ENCODE measurements at regions not wholly inside any gene's neighbourhood (a gene's known extent, or its start where the extent isn't known, plus 50 kb on each side); places are given as distances from the start of the nearest gene placed in this dataset.

GRCh38 chr4:12145768-12146167 lies 717.1 kb upstream of the HS3ST1 start:
- H4K91ac ChIP-seq (replicated peaks; ENCODE audit: insufficient read length, low read length) = no peak overlapping the region
- no peaks in the 10 kb centered on the region for H4K20me1 ChIP-seq (replicated peaks in 1 of 2; ENCODE audit: control insufficient read depth in 1 of 2, insufficient read depth in 2 of 2, low read length in 2 of 2)
- no peak overlapping the region for H3K14ac ChIP-seq (ENCODE audit: insufficient read length)
- DNase-seq (ENCODE audit: low read depth in 1 of 2, low spot score in 2 of 2) = no peak
- H2BK15ac ChIP-seq (ENCODE audit: low read length) = no peak overlapping the region
- no peak overlapping the region for H3K18ac ChIP-seq (ENCODE audit: extremely low read depth, low read length)
- no peak overlapping the region for H2BK12ac ChIP-seq (ENCODE audit: low read depth, low read length)
- H4K8ac ChIP-seq (ENCODE audit: extremely low read depth, insufficient read depth, low read length) = no peak overlapping the region
- H3K4me1 ChIP-seq (replicated peaks in 1 of 4; ENCODE audit: control insufficient read depth in 3 of 4, insufficient read depth in 4 of 4, low read length in 3 of 4) = peaks cover 0 to 4% (median 0%) of the 10 kb centered on the region in 4 experiments; a peak in 3 of 7 replicates
- no peak overlapping the region for H2BK5ac ChIP-seq (ENCODE audit: low read depth, low read length)
- H3K27ac ChIP-seq (ENCODE audit: low read depth, low read length) = no peak overlapping the region
- CTCF ChIA-PET (ENCODE audit: partially characterized antibody) = no interaction called here
- no peaks in the 10 kb centered on the region for H3K79me2 ChIP-seq (ENCODE audit: control insufficient read depth in 1 of 2, insufficient read depth in 2 of 2, low read length in 2 of 2)
- H2BK20ac ChIP-seq (ENCODE audit: low read length) = no peak overlapping the region
- H3K9me3 ChIP-seq (ENCODE audit: insufficient read depth in 2 of 2, low read depth in 1 of 2, low read length in 1 of 2) = no peaks in the 10 kb centered on the region
- no peaks in the 10 kb centered on the region for H3K27me3 ChIP-seq (replicated peaks in 1 of 4; ENCODE audit: control insufficient read depth in 3 of 4, extremely low read depth in 1 of 4, insufficient read depth in 3 of 4, low read length in 3 of 4)
- no peak overlapping the region for H3K9ac ChIP-seq (replicated peaks in 1 of 4; ENCODE audit: extremely low read depth in 1 of 4, low read depth in 3 of 4, low read length in 3 of 4)
- no peaks in the 10 kb centered on the region for H3K79me1 ChIP-seq (ENCODE audit: low read depth, low read length)
- H4K5ac ChIP-seq (ENCODE audit: insufficient read length, low read depth, low read length) = no peak overlapping the region
- H2AK5ac ChIP-seq (ENCODE audit: low read depth, low read length) = no peak overlapping the region
- H3K23me2 ChIP-seq (ENCODE audit: low read depth, low read length) = no peaks in the 10 kb centered on the region; the same call in 1 of the 2 replicates
- FAIRE-seq = no peak
- H3K4ac ChIP-seq (replicated peaks; ENCODE audit: insufficient read length, low read depth, low read length) = no peak overlapping the region
- no peak overlapping the region for H2AFZ ChIP-seq (ENCODE audit: low read length)
- no peaks in the 10 kb centered on the region for H3K36me3 ChIP-seq (ENCODE audit: control insufficient read depth in 2 of 4, insufficient read depth in 4 of 4, low read length in 3 of 4)
- H3K4me2 ChIP-seq (ENCODE audit: insufficient read depth in 1 of 2, low read depth in 2 of 2, low read length in 2 of 2) = no peak overlapping the region
- no peak overlapping the region for H3K56ac ChIP-seq (replicated peaks; ENCODE audit: insufficient read length, low read depth, low read length)
- H3K23ac ChIP-seq (ENCODE audit: insufficient read length) = no peak overlapping the region
- H2BK120ac ChIP-seq (replicated peaks; ENCODE audit: low read depth, low read length) = no peak overlapping the region
- POLR2A ChIA-PET (ENCODE audit: partially characterized antibody) = no interaction called here
- 88% methylated on average over 1 of the region's 1 CpG; no CpG with 5 or more reads in 1 of the 2 experiments for WGBS, 2 experiments (ENCODE audit: extremely low coverage in 1 of 2, insufficient coverage in 1 of 2, insufficient read length in 1 of 2, insufficient replicate concordance in 2 of 2, low coverage in 1 of 2, low lambda C conversion rate in 2 of 2, missing lambda C conversion rate in 1 of 2)
- H3K4me3 ChIP-seq (ENCODE audit: extremely low read depth in 1 of 4, insufficient read depth in 2 of 4, low read depth in 3 of 4, low read length in 4 of 4) = no peak overlapping the region
- TF ChIP-seq NRF1 (IDR thresholded peaks at IDR 0.05; ENCODE audit: low read depth, low read length) (no peak), GTF2F1 (IDR thresholded peaks at IDR 0.05; ENCODE audit: borderline replicate concordance, low read depth, low read length) (no peak), CBX5 (IDR thresholded peaks at IDR 0.05; ENCODE audit: low read depth, low read length) (no peak), GABPA (IDR thresholded peaks at IDR 0.05; ENCODE audit: borderline replicate concordance, insufficient read depth, low read length) (no peak), ATF2 (IDR thresholded peaks at IDR 0.05; ENCODE audit: low read length) (no peak), RAD21 (IDR thresholded peaks at IDR 0.05 in 1 of 2, conservative IDR thresholded peaks at IDR 0.05 in 1 of 2; ENCODE audit: low read depth in 2 of 2, low read length in 2 of 2) (no peak), SIN3A (conservative IDR thresholded peaks at IDR 0.05 in 1 of 2, IDR thresholded peaks at IDR 0.05 in 1 of 2; ENCODE audit: low read depth in 1 of 2, low read length in 2 of 2) (no peak), SP4 (IDR thresholded peaks at IDR 0.05; ENCODE audit: low read length) (no peak), TCF12 (IDR thresholded peaks at IDR 0.05; ENCODE audit: low read depth, low read length) (no peak), POU5F1 (IDR thresholded peaks at IDR 0.05; ENCODE audit: low read depth, low read length) (no peak), TBP (IDR thresholded peaks at IDR 0.05; ENCODE audit: low read depth, low read length) (no peak), RNF2 (IDR thresholded peaks at IDR 0.05; ENCODE audit: borderline replicate concordance, low read depth, low read length, missing control alignments, poor library complexity, severe bottlenecking) (no peak), PHF8 (conservative IDR thresholded peaks at IDR 0.05; ENCODE audit: low read depth, low read length) (no peak)
